BLaER1 treated with 17β-estradiol and CSF1 and Interleukin-3, amounts not matched to agents 10 nM and 100 nM (cell line): ENCODE measurements at regions not wholly inside any gene's neighbourhood (a gene's known extent, or its start where the extent isn't known, plus 50 kb on each side); places are given as distances from the start of the nearest gene placed in this dataset.
"Not testable (repeated sequence)": the region's sequence is repeated elsewhere in the genome, so short reads cannot be mapped to it uniquely, and the experiment has no call there.

Experiments used
- H3K27ac ChIP-seq, 11 experiments: shearing (Covaris generic); formaldehyde crosslinking; 2 replicates each; pipeline ENCODE4 v1.8.1; 2022
- H3K27me3 ChIP-seq, 11 experiments: shearing (Covaris generic); formaldehyde crosslinking; 2 replicates each; pipeline ENCODE4 v1.8.1; 2022
- H3K36me3 ChIP-seq, 11 experiments: shearing (Covaris generic); formaldehyde crosslinking; 2 replicates each; pipeline ENCODE4 v1.8.1; 2022
- H3K4me1 ChIP-seq, 10 experiments: shearing (Covaris generic); formaldehyde crosslinking; 2 replicates each; pipeline ENCODE4 v1.8.1; 2022
- H3K4me2 ChIP-seq, 11 experiments: shearing (Covaris generic); formaldehyde crosslinking; 2 replicates each; pipeline ENCODE4 v1.8.1; 2022
- H3K4me3 ChIP-seq, 10 experiments: shearing (Covaris generic); formaldehyde crosslinking; 2 replicates each; pipeline ENCODE4 v1.8.1; 2022
- H3K9ac ChIP-seq, 11 experiments: shearing (Covaris generic); formaldehyde crosslinking; 2 replicates each; pipeline ENCODE4 v1.8.1; 2022
- H3K9me3 ChIP-seq, 11 experiments: shearing (Covaris generic); formaldehyde crosslinking; replicated peaks in 1 of 11; 2 replicates each; pipeline ENCODE4 v1.8.1; 2022
- H4K20me1 ChIP-seq, 11 experiments: shearing (Covaris generic); formaldehyde crosslinking; 2 replicates each; pipeline ENCODE4 v1.8.1; 2022
- Cebpa-rat ChIP-seq, 11 experiments: shearing (Covaris generic); IDR thresholded peaks; 2 replicates each; pipeline ENCODE4 v1.8.1; 2022

DNA sequence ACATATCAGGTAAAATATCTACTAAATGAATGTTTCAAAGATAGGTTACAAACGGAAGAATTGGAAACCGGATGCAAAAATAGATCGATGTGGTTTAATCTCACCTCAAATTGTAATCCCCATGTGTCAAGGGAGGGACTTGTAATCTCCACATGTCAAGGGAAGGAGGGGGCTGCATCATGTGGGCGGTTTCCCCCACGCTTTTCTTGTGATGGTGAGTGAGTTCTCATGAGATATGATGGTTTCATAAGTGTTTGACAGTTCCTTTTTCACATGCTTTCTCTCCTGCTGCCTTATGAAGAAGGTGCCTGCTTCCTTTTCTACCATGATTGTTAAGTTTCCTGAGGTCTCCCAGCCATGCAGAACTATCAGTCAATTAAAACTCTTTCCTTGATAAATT, 408.7 kb upstream of the TMPRSS15 start:
- no peaks in the 10 kb centered on the region for H3K27me3 ChIP-seq
- H4K20me1 ChIP-seq, result no peaks in the 10 kb centered on the region
- peak overlapping the region; percentile 44 to 70 (median 59) for H3K4me2 ChIP-seq
- peak overlapping the region in 7 of 11 experiments; percentile 38 to 81 (median 58); a peak in 12 of 22 replicates for H3K27ac ChIP-seq
- H3K36me3 ChIP-seq, result no peaks in the 10 kb centered on the region; a peak in 1 of 22 replicates
- peaks cover 13 to 30% (median 21%) of the 10 kb centered on the region in 10 experiments for H3K4me1 ChIP-seq
- peak overlapping the region in 1 of 11 experiments; percentile 53; a peak in 2 of 22 replicates for H3K9ac ChIP-seq
- H3K9me3 ChIP-seq, result peaks cover 6 to 30% (median 19%) of the 10 kb centered on the region in 11 experiments; a peak in 19 of 22 replicates
- no peak overlapping the region for H3K4me3 ChIP-seq
- peak in 5 of 11 experiments; percentile 25 to 92 (median 51); a peak in 5 of 22 replicates for TF ChIP-seq Cebpa-rat (IDR thresholded peaks at IDR 0.05)

DNA sequence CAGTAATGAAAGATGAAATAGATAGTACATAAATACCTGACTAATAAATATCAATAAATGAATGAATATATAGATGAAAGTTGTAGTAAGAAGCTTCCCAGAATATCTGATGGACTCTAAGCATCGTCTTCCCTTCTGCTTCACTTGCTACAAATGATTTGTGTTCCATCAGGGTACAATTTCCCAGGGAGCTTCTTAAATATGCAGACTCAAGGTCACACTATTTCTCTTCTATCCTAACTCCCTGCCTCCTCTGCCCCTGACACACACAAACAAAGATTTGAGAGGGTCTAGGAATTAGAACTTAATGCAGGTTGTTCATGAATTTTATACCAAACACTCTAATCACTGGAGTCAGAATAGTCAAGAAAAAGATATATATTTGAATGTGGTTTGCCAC, 415.9 kb upstream of the TMPRSS15 start:
- Histone ChIP-seq H3K4me3 (no peak overlapping the region), H4K20me1 (no peaks in the 10 kb centered on the region), H3K27me3 (no peaks in the 10 kb centered on the region), H3K27ac (no peak overlapping the region), H3K4me1 (no peaks in the 10 kb centered on the region), H3K36me3 (no peaks in the 10 kb centered on the region), H3K9me3 (peaks cover 0 to 9% (median 6%) of the 10 kb centered on the region in 11 experiments; a peak in 12 of 22 replicates), H3K4me2 (no peak overlapping the region), H3K9ac (no peak overlapping the region)
- no peak for TF ChIP-seq Cebpa-rat (IDR thresholded peaks at IDR 0.05)

DNA sequence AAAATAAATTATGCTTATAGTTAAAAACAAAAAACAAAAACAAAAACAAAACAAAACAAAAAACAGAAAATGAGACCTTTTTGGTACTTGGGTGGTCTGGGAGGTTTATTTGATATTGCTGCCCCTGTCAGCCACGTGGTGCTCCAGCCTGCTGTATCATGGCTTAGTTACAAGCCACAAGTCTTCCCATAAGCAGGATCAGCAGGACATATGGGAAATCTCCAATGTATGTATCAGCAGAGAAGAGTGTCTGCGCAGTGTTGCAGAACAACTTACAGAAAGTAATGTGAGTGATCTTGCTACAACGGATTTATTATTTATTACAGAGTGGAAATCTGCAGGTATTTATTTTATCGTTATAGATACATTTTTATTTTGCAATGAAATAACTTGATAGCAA, 423.0 kb upstream of the TMPRSS15 start:
- TF ChIP-seq Cebpa-rat (IDR thresholded peaks at IDR 0.05), result no peak
- no peaks in the 10 kb centered on the region for H3K27me3 ChIP-seq
- H3K9me3 ChIP-seq, result peaks cover 0 to 9% (median 6%) of the 10 kb centered on the region in 11 experiments; a peak in 12 of 22 replicates
- no peaks in the 10 kb centered on the region for H3K36me3 ChIP-seq
- no peaks in the 10 kb centered on the region for H3K4me1 ChIP-seq
- no peak overlapping the region for H3K27ac ChIP-seq
- no peak overlapping the region for H3K9ac ChIP-seq
- no peaks in the 10 kb centered on the region for H4K20me1 ChIP-seq
- H3K4me2 ChIP-seq, result no peak overlapping the region
- H3K4me3 ChIP-seq, result no peak overlapping the region

DNA sequence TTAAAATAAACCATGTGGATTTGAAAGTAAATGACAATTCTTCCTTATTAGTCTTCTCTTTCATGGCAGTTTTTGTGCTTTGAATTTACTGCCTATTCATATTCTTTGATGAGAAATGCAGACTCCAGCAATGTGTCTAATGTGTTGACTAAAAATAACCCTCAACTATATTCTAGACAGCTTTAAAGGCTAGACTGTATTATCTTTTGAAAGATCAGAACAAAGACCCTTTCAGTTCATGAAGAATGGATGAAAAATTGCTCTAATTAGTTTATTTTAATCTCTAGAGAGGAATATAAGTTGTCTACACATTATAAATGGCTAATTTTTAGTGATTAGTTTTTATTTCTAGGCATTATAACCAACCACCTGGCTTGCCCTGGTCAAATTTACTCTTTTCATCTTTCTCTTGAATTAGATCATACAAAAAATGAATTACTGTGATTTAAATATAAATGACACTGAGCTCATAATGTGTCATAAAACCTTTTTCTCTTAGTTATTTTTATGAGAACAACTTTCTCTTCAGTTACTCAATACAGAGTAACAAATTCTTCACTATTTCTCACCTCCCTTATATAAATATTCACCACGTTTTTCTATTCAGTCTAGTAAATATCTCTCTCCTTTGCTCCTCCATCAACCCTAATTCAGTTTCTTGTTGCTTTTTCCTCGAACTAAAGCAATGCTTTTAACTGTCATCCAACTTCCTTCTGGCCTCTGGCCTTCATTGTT, 428.5 kb upstream of the TMPRSS15 start:
- 0 out of 22 replicates have a peak overlapping the region, but pooled peaks of 2 of the 11 experiments have one; percentile 10 to 41 for H3K4me2 ChIP-seq
- TF ChIP-seq Cebpa-rat (IDR thresholded peaks at IDR 0.05), result no peak
- no peaks in the 10 kb centered on the region for H3K36me3 ChIP-seq
- no peaks in the 10 kb centered on the region for H3K27me3 ChIP-seq
- no peak overlapping the region for H3K9ac ChIP-seq
- no peaks in the 10 kb centered on the region for H3K9me3 ChIP-seq
- H3K4me1 ChIP-seq, result peaks cover 0 to 11% (median 0%) of the 10 kb centered on the region in 10 experiments; a peak in 6 of 20 replicates
- H3K27ac ChIP-seq, result no peak overlapping the region
- no peaks in the 10 kb centered on the region for H4K20me1 ChIP-seq
- no peak overlapping the region for H3K4me3 ChIP-seq

DNA sequence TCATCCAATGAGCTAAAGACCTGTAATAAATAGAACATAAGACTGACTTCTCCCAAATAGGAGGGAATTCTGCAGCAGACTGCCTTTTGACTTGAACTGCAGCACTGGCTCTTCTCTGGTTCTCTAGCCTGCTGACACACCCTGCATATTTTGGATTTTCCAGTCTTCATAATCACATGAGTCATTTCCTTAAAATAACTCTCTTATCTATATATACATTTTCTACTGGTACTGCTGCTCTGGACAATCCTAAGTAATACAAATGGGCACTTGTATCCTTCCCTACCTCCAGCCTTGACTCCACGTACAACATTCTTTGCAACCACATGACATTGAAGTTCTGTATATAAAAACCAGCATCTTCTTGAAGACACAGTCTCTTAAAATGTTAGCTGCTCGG, 429.4 kb upstream of the TMPRSS15 start:
- H3K4me3 ChIP-seq, result no peak overlapping the region
- TF ChIP-seq Cebpa-rat (IDR thresholded peaks at IDR 0.05), result no peak
- H3K9me3 ChIP-seq, result no peaks in the 10 kb centered on the region
- peaks cover 0 to 11% (median 0%) of the 10 kb centered on the region in 10 experiments; a peak in 6 of 20 replicates for H3K4me1 ChIP-seq
- H3K4me2 ChIP-seq, result peak overlapping the region in 3 of 11 experiments; percentile 10 to 41 (median 12); a peak in 4 of 22 replicates
- H4K20me1 ChIP-seq, result no peaks in the 10 kb centered on the region
- H3K36me3 ChIP-seq, result no peaks in the 10 kb centered on the region
- H3K27ac ChIP-seq, result no peak overlapping the region
- no peak overlapping the region for H3K9ac ChIP-seq
- H3K27me3 ChIP-seq, result no peaks in the 10 kb centered on the region

DNA sequence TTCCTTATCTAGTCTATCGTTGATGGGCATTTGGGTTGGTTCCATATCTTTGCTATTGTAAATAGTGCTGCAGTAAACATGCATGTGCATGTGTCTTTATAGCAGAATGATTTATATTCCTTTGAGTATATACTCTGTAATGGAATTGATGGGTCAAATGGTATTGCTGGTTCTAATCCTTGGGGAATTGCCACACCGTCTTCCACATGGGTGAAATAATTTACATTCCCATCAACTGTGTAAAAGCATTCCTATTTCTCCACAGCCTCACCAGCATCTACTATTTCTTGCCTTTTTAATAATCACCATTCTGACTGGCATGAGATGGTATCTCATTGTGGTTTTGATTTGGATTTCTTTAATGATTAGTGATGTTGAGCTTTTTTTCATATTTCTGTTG, 430.5 kb upstream of the TMPRSS15 start:
- not testable (repeated sequence) for H3K4me3 ChIP-seq, H3K27me3 ChIP-seq, H3K27ac ChIP-seq, H3K9me3 ChIP-seq, H4K20me1 ChIP-seq, H3K36me3 ChIP-seq, H3K4me2 ChIP-seq, H3K9ac ChIP-seq
- H3K4me1 ChIP-seq, result peaks cover 0 to 11% (median 0%) of the 10 kb centered on the region in 10 experiments; a peak in 6 of 20 replicates

DNA sequence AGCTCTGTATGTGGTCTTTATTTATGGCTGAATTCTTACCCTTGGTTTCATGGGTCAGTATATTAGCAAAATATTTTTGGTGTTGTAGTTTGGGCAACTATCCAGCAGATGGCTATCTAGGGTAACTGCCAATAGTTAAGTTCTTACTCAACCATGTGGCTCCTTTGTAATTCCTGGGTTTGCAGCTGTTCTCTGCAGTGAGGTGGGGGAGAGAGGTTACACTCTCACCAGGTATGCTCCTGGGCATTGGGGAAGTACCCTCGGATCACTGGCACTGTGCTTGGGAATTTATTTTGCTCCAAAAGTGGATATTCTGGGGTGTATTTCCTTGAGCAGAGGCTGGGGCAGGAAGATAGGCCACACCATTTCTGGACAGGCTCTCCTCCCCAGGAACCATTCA, 436.7 kb upstream of the TMPRSS15 start:
- Histone ChIP-seq H3K9me3 (no peaks in the 10 kb centered on the region; a peak in 1 of 22 replicates), H3K27ac (no peak overlapping the region), H3K4me1 (no peaks in the 10 kb centered on the region), H3K36me3 (no peaks in the 10 kb centered on the region), H3K27me3 (no peaks in the 10 kb centered on the region), H3K9ac (no peak overlapping the region), H3K4me3 (no peak overlapping the region), H3K4me2 (no peak overlapping the region), H4K20me1 (no peaks in the 10 kb centered on the region)
- no peak for TF ChIP-seq Cebpa-rat (IDR thresholded peaks at IDR 0.05)

DNA sequence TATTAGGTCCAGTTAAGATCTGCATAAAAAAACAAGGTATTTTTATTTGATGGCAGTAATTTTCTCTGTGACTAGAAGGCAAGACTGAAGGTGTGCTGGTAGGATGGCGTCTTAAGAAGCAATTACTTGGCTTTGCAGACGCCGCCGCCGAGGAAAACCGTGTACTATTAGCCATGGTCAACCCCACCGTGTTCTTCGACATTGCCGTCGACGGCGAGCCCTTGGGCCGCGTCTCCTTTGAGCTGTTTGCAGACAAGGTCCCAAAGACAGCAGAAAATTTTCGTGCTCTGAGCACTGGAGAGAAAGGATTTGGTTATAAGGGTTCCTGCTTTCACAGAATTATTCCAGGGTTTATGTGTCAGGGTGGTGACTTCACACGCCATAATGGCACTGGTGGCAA, 454.0 kb upstream of the TMPRSS15 start:
- not testable (repeated sequence) for H3K9ac ChIP-seq

DNA sequence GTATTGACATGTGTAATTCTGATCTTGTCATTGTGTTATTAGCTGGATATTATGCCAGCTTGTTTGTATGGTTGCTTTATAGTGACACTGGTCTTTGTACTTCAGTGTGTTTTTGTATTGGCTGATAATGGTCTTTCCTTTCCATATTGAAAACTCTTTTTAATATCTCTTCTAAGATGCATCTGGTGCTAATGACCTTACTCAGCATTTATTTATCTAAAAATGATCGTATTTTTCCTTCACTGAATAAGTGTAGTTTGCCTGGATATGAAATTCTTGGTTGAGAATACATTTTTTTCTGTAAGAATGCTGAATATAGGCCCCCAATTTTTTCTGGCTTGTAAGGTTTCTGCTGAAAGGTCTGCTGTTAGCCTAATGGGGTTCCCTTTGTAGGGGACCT, 465.5 kb upstream of the TMPRSS15 start:
- Histone ChIP-seq H4K20me1 (no peaks in the 10 kb centered on the region), H3K4me2 (no peak overlapping the region), H3K4me3 (no peak overlapping the region), H3K9ac (no peak overlapping the region), H3K27me3 (no peaks in the 10 kb centered on the region), H3K9me3 (peaks cover 0 to 3% (median 0%) of the 10 kb centered on the region in 11 experiments; a peak in 2 of 22 replicates), H3K4me1 (no peaks in the 10 kb centered on the region), H3K36me3 (no peaks in the 10 kb centered on the region), H3K27ac (no peak overlapping the region)
- no peak for TF ChIP-seq Cebpa-rat (IDR thresholded peaks at IDR 0.05)

More for the DNA sequence above, 454.0 kb upstream of the TMPRSS15 start:
- H3K4me3 ChIP-seq, H3K9me3 ChIP-seq, H3K4me1 ChIP-seq, H3K36me3 ChIP-seq, H3K27me3 ChIP-seq, H4K20me1 ChIP-seq, H3K27ac ChIP-seq, H3K4me2 ChIP-seq: not testable (repeated sequence)

DNA sequence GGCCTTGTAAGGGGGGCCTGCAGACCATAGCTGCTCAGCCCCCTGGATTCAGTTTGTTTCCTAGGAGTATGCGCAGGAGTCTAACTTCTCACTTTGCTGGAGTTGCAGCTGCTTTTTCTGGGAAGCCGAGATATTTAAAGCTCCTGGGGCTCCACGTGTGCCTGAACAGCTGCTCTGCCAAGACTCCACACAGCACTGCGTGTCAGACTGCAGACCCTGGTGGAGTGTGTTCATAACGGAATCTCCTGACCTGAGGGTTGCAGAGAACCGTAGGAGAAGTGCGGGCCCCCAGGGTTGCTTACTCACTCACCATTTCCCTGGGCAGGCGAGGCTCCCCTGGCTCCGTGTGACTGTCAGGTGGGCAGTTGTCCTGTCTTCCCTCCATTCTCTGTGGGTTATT, 474.3 kb upstream of the TMPRSS15 start:
- H4K20me1 ChIP-seq, result no peaks in the 10 kb centered on the region
- TF ChIP-seq Cebpa-rat (IDR thresholded peaks at IDR 0.05), result no peak
- no peaks in the 10 kb centered on the region for H3K36me3 ChIP-seq
- no peaks in the 10 kb centered on the region for H3K27me3 ChIP-seq
- peaks cover 12 to 22% (median 16%) of the 10 kb centered on the region in 11 experiments; a peak in 20 of 22 replicates for H3K9me3 ChIP-seq
- no peaks in the 10 kb centered on the region for H3K4me1 ChIP-seq
- no peak overlapping the region for H3K4me2 ChIP-seq
- no peak overlapping the region for H3K4me3 ChIP-seq
- no peak overlapping the region for H3K27ac ChIP-seq
- H3K9ac ChIP-seq, result no peak overlapping the region
